ENCODE measurements at regions not wholly inside any gene's neighbourhood (a gene's known extent, or its start where the extent isn't known, plus 50 kb on each side); places are given as distances from the start of the nearest gene placed in this dataset.
A peak's percentile ranks its signal among the peaks of the same experiment; 100 is the strongest.

- H3K4me3 ChIP-seq (ENCODE audit: control insufficient read depth in 1 of 7, extremely low read depth in 1 of 7, insufficient read depth in 4 of 7, low read depth in 2 of 7, low read length in 6 of 7), result no peak overlapping the region
- DNase-seq, result no peak
- no peak overlapping the region for H3K27ac ChIP-seq (ENCODE audit: insufficient read depth in 1 of 2, low read depth in 1 of 2, low read length in 2 of 2, poor library complexity in 1 of 2, severe bottlenecking in 2 of 2)
- ChIA-PET CTCF (no interaction called here), POLR2A (no interaction called here)
- no peaks in the 10 kb centered on the region for H3K27me3 ChIP-seq (replicated peaks in 2 of 5; ENCODE audit: control insufficient read depth in 4 of 5, insufficient read depth in 5 of 5, low read length in 4 of 5)
- H3K9me3 ChIP-seq (ENCODE audit: control extremely low read depth in 1 of 5, control insufficient read depth in 4 of 5, insufficient read depth in 2 of 5, low read depth in 1 of 5, low read length in 4 of 5), result no peaks in the 10 kb centered on the region
- no peaks in the 10 kb centered on the region for H3K4me1 ChIP-seq (ENCODE audit: control extremely low read depth in 1 of 4, control insufficient read depth in 4 of 4, insufficient read depth in 4 of 4, low read length in 3 of 4)
- 100% methylated on average over 5 of the region's 6 CpGs for WGBS (ENCODE audit: insufficient coverage)
- no peaks in the 10 kb centered on the region for H3K36me3 ChIP-seq (ENCODE audit: control insufficient read depth in 4 of 4, insufficient read depth in 4 of 4, low read length in 3 of 4)
Measured at GRCh38 chr6:154598399-154598798, 87.9 kb upstream of the CNKSR3 start.

- Histone ChIP-seq H3K9me3 (ENCODE audit: control extremely low read depth in 1 of 5, control insufficient read depth in 4 of 5, insufficient read depth in 2 of 5, low read depth in 1 of 5, low read length in 4 of 5) (no peaks in the 10 kb centered on the region), H3K27me3 (replicated peaks in 2 of 5; ENCODE audit: control insufficient read depth in 4 of 5, insufficient read depth in 5 of 5, low read length in 4 of 5) (no peaks in the 10 kb centered on the region), H3K4me3 (ENCODE audit: control insufficient read depth in 1 of 7, extremely low read depth in 1 of 7, insufficient read depth in 4 of 7, low read depth in 2 of 7, low read length in 6 of 7) (no peak overlapping the region), H3K27ac (ENCODE audit: insufficient read depth in 1 of 2, low read depth in 1 of 2, low read length in 2 of 2, poor library complexity in 1 of 2, severe bottlenecking in 2 of 2) (no peak overlapping the region), H3K4me1 (ENCODE audit: control extremely low read depth in 1 of 4, control insufficient read depth in 4 of 4, insufficient read depth in 4 of 4, low read length in 3 of 4) (no peaks in the 10 kb centered on the region), H3K36me3 (ENCODE audit: control insufficient read depth in 4 of 4, insufficient read depth in 4 of 4, low read length in 3 of 4) (no peaks in the 10 kb centered on the region)
- POLR2A ChIA-PET, result no interaction called here
- CTCF ChIA-PET, result interaction anchor here (1.4 kb wide), 1 partner anchor 11 kb away, joined by 3 read pairs; no protein-coding TSS in a partner anchor
- no CpG with 5 or more reads among the region's 5 CpGs for WGBS (ENCODE audit: insufficient coverage)
- no peak for DNase-seq
Measured at GRCh38 chr6:154602296-154602695, 91.8 kb upstream of the CNKSR3 start.

DNA sequence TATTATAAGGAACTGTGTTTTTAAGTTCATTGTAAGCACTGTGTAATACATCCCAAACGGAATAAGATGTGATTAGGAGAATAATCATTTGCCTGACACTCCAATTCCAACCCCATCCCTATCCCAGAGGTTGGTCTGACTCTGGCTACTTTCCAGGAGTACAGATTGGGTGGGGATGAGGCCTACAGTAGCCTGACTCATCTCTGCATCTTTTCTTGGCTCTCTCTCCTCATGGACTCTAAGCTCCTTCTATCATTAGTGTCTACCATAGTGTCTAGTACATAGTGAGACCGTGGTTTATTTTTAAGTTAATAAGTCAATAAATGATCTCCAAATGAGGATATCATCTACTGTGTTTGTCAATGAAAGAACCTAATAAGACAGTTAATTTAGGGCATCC, 92.2 kb upstream of the CNKSR3 start:
- H3K9me3 ChIP-seq (ENCODE audit: control extremely low read depth in 1 of 5, control insufficient read depth in 4 of 5, insufficient read depth in 2 of 5, low read depth in 1 of 5, low read length in 4 of 5), result no peaks in the 10 kb centered on the region
- H3K36me3 ChIP-seq (ENCODE audit: control insufficient read depth in 4 of 4, insufficient read depth in 4 of 4, low read length in 3 of 4), result no peaks in the 10 kb centered on the region

GRCh38 chr6:154604119-154604518, 93.6 kb upstream of the CNKSR3 start:
- ChIA-PET POLR2A (no interaction called here), CTCF (interaction anchor here (1.0 kb wide), 1 partner anchor 54 kb away, joined by 3 read pairs; no protein-coding TSS in a partner anchor)
- DNase-seq, result no peak
- Histone ChIP-seq H3K4me3 (ENCODE audit: control insufficient read depth in 1 of 7, extremely low read depth in 1 of 7, insufficient read depth in 4 of 7, low read depth in 2 of 7, low read length in 6 of 7) (no peak overlapping the region), H3K27me3 (replicated peaks in 2 of 5; ENCODE audit: control insufficient read depth in 4 of 5, insufficient read depth in 5 of 5, low read length in 4 of 5) (no peaks in the 10 kb centered on the region), H3K36me3 (ENCODE audit: control insufficient read depth in 4 of 4, insufficient read depth in 4 of 4, low read length in 3 of 4) (no peaks in the 10 kb centered on the region), H3K9me3 (ENCODE audit: control extremely low read depth in 1 of 5, control insufficient read depth in 4 of 5, insufficient read depth in 2 of 5, low read depth in 1 of 5, low read length in 4 of 5) (no peaks in the 10 kb centered on the region), H3K27ac (ENCODE audit: insufficient read depth in 1 of 2, low read depth in 1 of 2, low read length in 2 of 2, poor library complexity in 1 of 2, severe bottlenecking in 2 of 2) (no peak overlapping the region), H3K4me1 (ENCODE audit: control extremely low read depth in 1 of 4, control insufficient read depth in 4 of 4, insufficient read depth in 4 of 4, low read length in 3 of 4) (no peaks in the 10 kb centered on the region)
- WGBS (ENCODE audit: insufficient coverage), result 88% methylated on average over 6 of the region's 8 CpGs

More for the DNA sequence above, 92.2 kb upstream of the CNKSR3 start:
- WGBS (ENCODE audit: insufficient coverage), result no CpG with 5 or more reads among the region's 2 CpGs
- Histone ChIP-seq H3K27me3 (replicated peaks in 2 of 5; ENCODE audit: control insufficient read depth in 4 of 5, insufficient read depth in 5 of 5, low read length in 4 of 5) (no peaks in the 10 kb centered on the region), H3K4me1 (ENCODE audit: control extremely low read depth in 1 of 4, control insufficient read depth in 4 of 4, insufficient read depth in 4 of 4, low read length in 3 of 4) (no peaks in the 10 kb centered on the region), H3K27ac (ENCODE audit: insufficient read depth in 1 of 2, low read depth in 1 of 2, low read length in 2 of 2, poor library complexity in 1 of 2, severe bottlenecking in 2 of 2) (no peak overlapping the region), H3K4me3 (ENCODE audit: control insufficient read depth in 1 of 7, extremely low read depth in 1 of 7, insufficient read depth in 4 of 7, low read depth in 2 of 7, low read length in 6 of 7) (no peak overlapping the region)
- DNase-seq, result no peak
- CTCF ChIA-PET, result interaction anchor here (1.4 kb wide), 1 partner anchor 11 kb away, joined by 3 read pairs; no protein-coding TSS in a partner anchor
- POLR2A ChIA-PET, result no interaction called here

DNA sequence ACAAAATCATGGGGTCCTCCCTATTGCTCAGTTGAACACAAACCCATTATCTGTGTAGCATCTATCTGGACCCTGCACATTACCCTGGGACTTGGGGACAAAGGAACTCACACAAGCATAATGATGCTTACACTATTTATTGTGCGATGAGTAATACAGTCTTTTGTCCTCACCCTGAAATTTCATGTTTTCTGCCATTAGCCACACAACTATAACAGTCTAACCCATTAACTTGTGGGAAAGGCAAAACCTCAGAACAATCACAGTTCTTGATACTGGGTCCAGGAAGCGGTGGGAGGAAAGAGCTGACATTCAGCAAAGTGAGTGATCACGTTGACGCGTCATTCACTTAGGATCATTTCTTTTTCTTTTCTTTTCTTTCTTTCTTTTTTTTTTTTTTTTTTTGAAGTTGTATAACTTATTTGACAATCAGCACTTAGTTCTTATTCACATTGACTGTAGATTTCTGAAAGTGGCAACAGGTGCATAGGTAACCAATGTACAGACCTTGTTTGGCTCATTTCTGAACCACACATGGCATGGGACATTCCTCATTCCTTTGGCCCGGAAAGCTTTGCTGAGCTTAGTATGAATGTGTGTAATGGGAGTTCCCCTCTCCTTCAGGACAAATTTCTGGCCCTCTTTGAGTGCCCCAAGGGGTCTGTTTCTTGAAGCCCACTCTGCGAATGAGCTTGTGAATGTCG, 94.8 kb upstream of the CNKSR3 start:
- CTCF ChIA-PET, result interaction anchor here (0.6 kb wide), 1 partner anchor 10 kb away, joined by 3 read pairs; no protein-coding TSS in a partner anchor
- POLR2A ChIA-PET, result no interaction called here
- WGBS (ENCODE audit: insufficient coverage), result 100% methylated on average over 1 of the region's 8 CpGs

DNA sequence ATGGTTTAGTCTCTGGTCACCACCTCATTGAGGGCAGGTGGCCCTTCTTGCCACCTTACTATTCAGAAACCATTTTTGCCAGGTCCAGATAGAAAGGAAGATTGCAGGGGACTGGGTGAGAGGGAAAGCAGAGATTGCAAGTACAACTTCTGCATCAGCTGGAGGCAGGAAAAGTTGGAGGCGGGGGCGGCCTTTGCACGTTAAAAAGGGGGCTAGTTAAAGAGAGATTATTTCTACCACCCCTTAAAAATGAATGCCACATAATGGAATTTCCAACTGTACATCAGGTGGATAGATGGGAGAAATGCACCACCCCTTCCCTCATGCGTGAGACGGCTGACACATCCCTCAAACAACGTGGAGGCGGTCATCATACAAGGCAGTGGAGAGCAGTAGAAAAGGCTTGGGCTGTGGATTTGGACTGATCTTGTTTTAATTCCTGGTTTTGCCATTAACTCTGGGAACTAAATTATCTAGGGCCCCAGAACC, 95.4 kb upstream of the CNKSR3 start:
- Histone ChIP-seq H3K4me3 (ENCODE audit: control insufficient read depth in 1 of 7, extremely low read depth in 1 of 7, insufficient read depth in 4 of 7, low read depth in 2 of 7, low read length in 6 of 7) (no peak overlapping the region), H3K9me3 (ENCODE audit: control extremely low read depth in 1 of 5, control insufficient read depth in 4 of 5, insufficient read depth in 2 of 5, low read depth in 1 of 5, low read length in 4 of 5) (no peaks in the 10 kb centered on the region), H3K27ac (ENCODE audit: insufficient read depth in 1 of 2, low read depth in 1 of 2, low read length in 2 of 2, poor library complexity in 1 of 2, severe bottlenecking in 2 of 2) (no peak overlapping the region), H3K27me3 (replicated peaks in 2 of 5; ENCODE audit: control insufficient read depth in 4 of 5, insufficient read depth in 5 of 5, low read length in 4 of 5) (no peaks in the 10 kb centered on the region), H3K36me3 (ENCODE audit: control insufficient read depth in 4 of 4, insufficient read depth in 4 of 4, low read length in 3 of 4) (no peaks in the 10 kb centered on the region), H3K4me1 (ENCODE audit: control extremely low read depth in 1 of 4, control insufficient read depth in 4 of 4, insufficient read depth in 4 of 4, low read length in 3 of 4) (no peaks in the 10 kb centered on the region)
- CTCF ChIA-PET, result interaction anchor here (0.6 kb wide), 1 partner anchor 10 kb away, joined by 3 read pairs; no protein-coding TSS in a partner anchor
- 100% methylated on average over 1 of the region's 7 CpGs for WGBS (ENCODE audit: insufficient coverage)
- POLR2A ChIA-PET, result no interaction called here
- DNase-seq, result no peak

More for the DNA sequence above, 94.8 kb upstream of the CNKSR3 start:
- Histone ChIP-seq H3K4me3 (ENCODE audit: control insufficient read depth in 1 of 7, extremely low read depth in 1 of 7, insufficient read depth in 4 of 7, low read depth in 2 of 7, low read length in 6 of 7) (no peak overlapping the region), H3K27ac (ENCODE audit: insufficient read depth in 1 of 2, low read depth in 1 of 2, low read length in 2 of 2, poor library complexity in 1 of 2, severe bottlenecking in 2 of 2) (no peak overlapping the region), H3K9me3 (ENCODE audit: control extremely low read depth in 1 of 5, control insufficient read depth in 4 of 5, insufficient read depth in 2 of 5, low read depth in 1 of 5, low read length in 4 of 5) (no peaks in the 10 kb centered on the region), H3K27me3 (replicated peaks in 2 of 5; ENCODE audit: control insufficient read depth in 4 of 5, insufficient read depth in 5 of 5, low read length in 4 of 5) (no peaks in the 10 kb centered on the region), H3K36me3 (ENCODE audit: control insufficient read depth in 4 of 4, insufficient read depth in 4 of 4, low read length in 3 of 4) (no peaks in the 10 kb centered on the region), H3K4me1 (ENCODE audit: control extremely low read depth in 1 of 4, control insufficient read depth in 4 of 4, insufficient read depth in 4 of 4, low read length in 3 of 4) (no peaks in the 10 kb centered on the region)
- peak in 2 of 3 donors; percentile 51 to 62 for DNase-seq

- peak in 2 of 3 donors; percentile 58 to 65 for DNase-seq
- H3K4me3 ChIP-seq (ENCODE audit: control insufficient read depth in 1 of 7, extremely low read depth in 1 of 7, insufficient read depth in 4 of 7, low read depth in 2 of 7, low read length in 6 of 7), result no peak overlapping the region
- ChIA-PET CTCF (no interaction called here), POLR2A (no interaction called here)
- H3K27ac ChIP-seq (ENCODE audit: insufficient read depth in 1 of 2, low read depth in 1 of 2, low read length in 2 of 2, poor library complexity in 1 of 2, severe bottlenecking in 2 of 2), result no peak overlapping the region
- H3K9me3 ChIP-seq (ENCODE audit: control extremely low read depth in 1 of 5, control insufficient read depth in 4 of 5, insufficient read depth in 2 of 5, low read depth in 1 of 5, low read length in 4 of 5), result no peaks in the 10 kb centered on the region
- WGBS (ENCODE audit: insufficient coverage), result 83% methylated on average over 3 of the region's 9 CpGs
- H3K36me3 ChIP-seq (ENCODE audit: control insufficient read depth in 4 of 4, insufficient read depth in 4 of 4, low read length in 3 of 4), result no peaks in the 10 kb centered on the region
- H3K4me1 ChIP-seq (ENCODE audit: control extremely low read depth in 1 of 4, control insufficient read depth in 4 of 4, insufficient read depth in 4 of 4, low read length in 3 of 4), result no peaks in the 10 kb centered on the region
- no peaks in the 10 kb centered on the region for H3K27me3 ChIP-seq (replicated peaks in 2 of 5; ENCODE audit: control insufficient read depth in 4 of 5, insufficient read depth in 5 of 5, low read length in 4 of 5)
Measured at GRCh38 chr6:154606457-154606856, 96.0 kb upstream of the CNKSR3 start.

Data from common myeloid progenitor, CD34-positive (primary cell).